ENCODE measurements at regions not wholly inside any gene's neighbourhood (a gene's known extent, or its start where the extent isn't known, plus 50 kb on each side); places are given as distances from the start of the nearest gene placed in this dataset.

DNA sequence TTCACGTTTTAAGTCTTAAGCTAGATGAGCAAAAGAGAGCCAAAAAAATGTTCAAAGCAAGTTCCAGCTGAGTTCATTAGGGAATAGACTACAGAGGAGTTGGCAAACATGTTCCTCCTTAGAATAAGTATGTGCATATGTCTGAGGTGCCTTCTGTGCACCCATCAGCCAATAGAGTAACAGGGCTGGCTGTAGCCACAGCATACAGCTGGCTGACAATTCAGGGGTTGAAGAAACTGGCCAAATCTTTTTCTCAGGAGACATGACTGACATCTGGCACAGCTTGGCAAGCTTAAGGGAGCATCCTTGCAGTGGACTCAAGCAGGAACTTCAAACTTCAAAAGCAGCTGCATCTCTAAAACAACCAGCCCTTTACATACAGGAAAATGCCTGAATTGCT, 414.8 kb upstream of the PCDH20 start:
- DNase-seq (ENCODE audit: low spot score), result no peak
- TF ChIP-seq, protein P1, sequence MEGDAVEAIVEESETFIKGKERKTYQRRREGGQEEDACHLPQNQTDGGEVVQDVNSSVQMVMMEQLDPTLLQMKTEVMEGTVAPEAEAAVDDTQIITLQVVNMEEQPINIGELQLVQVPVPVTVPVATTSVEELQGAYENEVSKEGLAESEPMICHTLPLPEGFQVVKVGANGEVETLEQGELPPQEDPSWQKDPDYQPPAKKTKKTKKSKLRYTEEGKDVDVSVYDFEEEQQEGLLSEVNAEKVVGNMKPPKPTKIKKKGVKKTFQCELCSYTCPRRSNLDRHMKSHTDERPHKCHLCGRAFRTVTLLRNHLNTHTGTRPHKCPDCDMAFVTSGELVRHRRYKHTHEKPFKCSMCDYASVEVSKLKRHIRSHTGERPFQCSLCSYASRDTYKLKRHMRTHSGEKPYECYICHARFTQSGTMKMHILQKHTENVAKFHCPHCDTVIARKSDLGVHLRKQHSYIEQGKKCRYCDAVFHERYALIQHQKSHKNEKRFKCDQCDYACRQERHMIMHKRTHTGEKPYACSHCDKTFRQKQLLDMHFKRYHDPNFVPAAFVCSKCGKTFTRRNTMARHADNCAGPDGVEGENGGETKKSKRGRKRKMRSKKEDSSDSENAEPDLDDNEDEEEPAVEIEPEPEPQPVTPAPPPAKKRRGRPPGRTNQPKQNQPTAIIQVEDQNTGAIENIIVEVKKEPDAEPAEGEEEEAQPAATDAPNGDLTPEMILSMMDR (IDR thresholded peaks at IDR 0.05), result no peak
- peaks cover 3% of the 10 kb centered on the region for H3K4me1 Mint-ChIP-seq (ENCODE audit: low read depth)
- H3K27me3 Mint-ChIP-seq (ENCODE audit: low read depth), result no peaks in the 10 kb centered on the region
- H3K36me3 Mint-ChIP-seq (ENCODE audit: low read depth), result no peaks in the 10 kb centered on the region
- no peak overlapping the region for H3K4me3 Mint-ChIP-seq (ENCODE audit: unreplicated experiment)
- H3K27ac Mint-ChIP-seq (ENCODE audit: unreplicated experiment), result no peak overlapping the region
- H3K9me3 Mint-ChIP-seq (ENCODE audit: low read depth), result peaks cover 5% of the 10 kb centered on the region

DNA sequence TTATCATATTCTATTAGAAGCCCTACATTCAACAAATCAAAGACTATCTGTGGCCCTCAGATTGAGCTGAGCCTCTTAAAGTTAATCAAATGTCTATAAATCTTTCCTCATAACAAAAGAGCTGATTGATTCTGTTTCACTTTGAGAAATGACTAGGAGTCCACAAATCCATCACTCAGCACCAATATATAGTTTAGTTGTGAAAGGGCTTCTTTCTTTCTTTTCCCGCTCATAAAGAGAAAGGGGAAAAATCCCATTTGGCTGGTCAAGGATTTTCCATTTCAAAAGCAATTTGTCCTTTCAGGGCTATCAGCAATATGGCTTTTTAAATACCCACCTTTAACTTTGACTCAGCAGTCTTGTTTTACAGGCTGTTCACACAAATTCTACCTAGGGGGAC, 408.5 kb upstream of the PCDH20 start:
- no peak overlapping the region for H3K27ac Mint-ChIP-seq (ENCODE audit: unreplicated experiment)
- no peak for DNase-seq (ENCODE audit: low spot score)
- H3K4me1 Mint-ChIP-seq (ENCODE audit: low read depth), result no peaks in the 10 kb centered on the region
- H3K9me3 Mint-ChIP-seq (ENCODE audit: low read depth), result peaks cover 3% of the 10 kb centered on the region
- no peak overlapping the region for H3K4me3 Mint-ChIP-seq (ENCODE audit: unreplicated experiment)
- peaks cover 2% of the 10 kb centered on the region for H3K27me3 Mint-ChIP-seq (ENCODE audit: low read depth)
- TF ChIP-seq, protein P1 (IDR thresholded peaks at IDR 0.05), result no peak
- H3K36me3 Mint-ChIP-seq (ENCODE audit: low read depth), result no peaks in the 10 kb centered on the region

DNA sequence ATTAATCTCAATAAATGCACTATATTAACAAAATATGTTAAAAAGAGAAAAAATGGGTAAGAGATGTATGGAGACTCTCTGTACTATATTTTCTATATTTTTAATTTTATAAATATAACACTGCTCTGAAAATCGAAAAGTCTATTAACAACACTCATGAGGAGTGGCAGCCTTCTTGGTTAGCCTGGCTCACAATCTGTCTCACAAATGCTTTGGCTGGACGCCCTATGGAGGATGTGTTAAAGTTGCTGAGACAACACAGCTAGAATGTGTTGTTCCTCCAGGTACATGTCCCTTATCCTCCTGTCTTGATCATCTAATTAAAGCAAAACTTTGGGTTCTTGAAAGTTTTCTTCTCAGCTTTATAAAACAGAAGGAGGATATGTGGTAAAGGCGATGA, 396.6 kb upstream of the PCDH20 start:
- Mint-ChIP-seq H3K27ac (ENCODE audit: unreplicated experiment) (no peak overlapping the region), H3K36me3 (ENCODE audit: low read depth) (no peaks in the 10 kb centered on the region), H3K9me3 (ENCODE audit: low read depth) (peaks cover 13% of the 10 kb centered on the region), H3K4me1 (ENCODE audit: low read depth) (no peaks in the 10 kb centered on the region), H3K4me3 (ENCODE audit: unreplicated experiment) (no peak overlapping the region), H3K27me3 (ENCODE audit: low read depth) (no peaks in the 10 kb centered on the region)
- no peak for DNase-seq (ENCODE audit: low spot score)
- TF ChIP-seq, protein P1 (IDR thresholded peaks at IDR 0.05), result no peak

DNA sequence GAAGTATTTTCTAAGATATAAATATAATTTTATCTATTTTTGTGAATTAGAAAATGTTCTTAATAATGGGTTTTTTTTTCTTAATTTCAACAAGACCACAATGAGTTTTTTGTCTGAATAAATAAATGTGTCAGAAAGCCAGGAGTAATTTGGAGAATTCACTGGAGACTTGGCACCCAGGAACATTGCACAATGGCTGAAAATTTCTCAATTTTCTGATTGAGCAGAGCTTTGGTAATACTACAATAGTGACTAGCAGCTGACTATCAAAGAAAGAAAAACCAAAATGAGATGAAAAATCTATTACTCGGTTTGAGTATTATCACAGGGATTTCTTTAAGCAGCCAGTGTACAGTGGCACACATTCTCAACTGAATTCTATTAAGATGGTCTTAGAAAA, 394.4 kb upstream of the PCDH20 start:
- H3K4me3 Mint-ChIP-seq (ENCODE audit: unreplicated experiment), result no peak overlapping the region
- no peak for DNase-seq (ENCODE audit: low spot score)
- H3K4me1 Mint-ChIP-seq (ENCODE audit: low read depth), result no peaks in the 10 kb centered on the region
- TF ChIP-seq, protein P1 (IDR thresholded peaks at IDR 0.05), result no peak
- H3K9me3 Mint-ChIP-seq (ENCODE audit: low read depth), result peaks cover 12% of the 10 kb centered on the region
- H3K36me3 Mint-ChIP-seq (ENCODE audit: low read depth), result no peaks in the 10 kb centered on the region
- H3K27me3 Mint-ChIP-seq (ENCODE audit: low read depth), result no peaks in the 10 kb centered on the region
- H3K27ac Mint-ChIP-seq (ENCODE audit: unreplicated experiment), result no peak overlapping the region

DNA sequence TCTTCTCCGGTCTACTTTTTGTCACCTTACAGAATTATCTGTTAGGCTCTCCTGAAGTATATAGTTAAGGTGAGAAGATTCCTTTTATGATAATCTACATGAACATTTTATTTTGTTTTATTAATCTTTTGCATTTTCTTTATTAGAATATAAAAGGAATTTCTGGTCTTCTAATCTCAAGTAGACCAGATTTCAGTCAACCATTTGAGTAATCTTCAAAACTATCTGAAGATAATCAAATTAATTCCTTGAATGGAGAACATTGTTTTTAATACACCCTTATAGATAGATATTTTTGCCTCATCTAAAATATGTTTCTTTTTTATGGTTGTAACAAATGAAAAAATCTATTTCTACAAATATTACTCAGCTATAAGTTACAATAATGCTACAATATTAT, 381.7 kb upstream of the PCDH20 start:
- Mint-ChIP-seq H3K9me3 (ENCODE audit: low read depth) (no peaks in the 10 kb centered on the region), H3K27me3 (ENCODE audit: low read depth) (no peaks in the 10 kb centered on the region), H3K36me3 (ENCODE audit: low read depth) (no peaks in the 10 kb centered on the region), H3K27ac (ENCODE audit: unreplicated experiment) (no peak overlapping the region), H3K4me3 (ENCODE audit: unreplicated experiment) (no peak overlapping the region), H3K4me1 (ENCODE audit: low read depth) (no peaks in the 10 kb centered on the region)
- no peak for DNase-seq (ENCODE audit: low spot score)
- TF ChIP-seq, protein P1 (IDR thresholded peaks at IDR 0.05), result no peak
